ENCODE measurements at regions not wholly inside any gene's neighbourhood (a gene's known extent, or its start where the extent isn't known, plus 50 kb on each side); places are given as distances from the start of the nearest gene placed in this dataset.

DNA sequence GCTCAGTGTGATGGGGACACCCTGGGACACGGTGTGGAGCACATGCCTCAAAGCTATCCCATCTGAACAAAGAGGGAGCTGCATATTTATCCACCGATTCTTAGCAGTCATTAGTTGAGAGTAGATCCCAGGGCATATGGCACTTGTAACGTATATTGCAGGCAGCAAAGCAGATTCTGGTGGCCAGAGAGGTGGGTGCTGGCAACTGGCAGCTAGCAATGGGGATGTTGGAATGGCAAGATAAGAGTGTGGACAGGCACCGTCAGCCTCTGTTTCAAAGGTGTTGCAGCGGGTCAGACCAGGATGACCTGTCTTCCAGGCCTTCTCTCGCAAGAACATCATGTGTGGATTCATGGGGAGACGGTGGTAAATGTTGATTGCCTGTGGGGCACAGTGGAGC is 54.0 kb upstream of the ADRA1D start:
- no peak for DNase-seq (ENCODE audit: low read depth in 2 of 2)

GRCh38 chr20:4300921-4301320 is 51.8 kb upstream of the ADRA1D start:
- no peak for DNase-seq (ENCODE audit: low read depth in 2 of 2)

GRCh38 chr20:4300401-4300800 is 51.3 kb upstream of the ADRA1D start:
- no peak for DNase-seq (ENCODE audit: low read depth in 2 of 2)

DNA sequence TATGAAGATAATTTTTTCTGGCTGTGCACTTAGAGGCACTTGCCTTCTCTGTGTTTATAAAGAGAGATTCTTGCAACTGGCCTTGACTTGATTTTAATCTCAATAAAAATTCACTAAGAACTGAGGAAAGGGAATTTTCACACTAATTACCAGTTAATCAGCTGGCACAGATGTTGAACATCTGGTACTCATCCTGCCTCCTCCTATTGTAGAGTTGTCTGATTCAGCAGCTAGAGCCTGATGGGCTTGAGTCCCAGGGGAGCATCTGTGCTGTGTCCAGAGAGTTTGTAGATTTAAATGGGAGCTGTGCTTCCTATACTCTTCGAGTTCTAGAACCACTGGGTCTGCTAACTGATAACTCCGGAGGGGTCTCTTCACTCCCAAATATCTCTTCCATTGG is 50.7 kb upstream of the ADRA1D start:
- no peak for DNase-seq (ENCODE audit: low read depth in 2 of 2)

- no peak for DNase-seq (ENCODE audit: low read depth in 2 of 2)
Observed at GRCh38 chr20:4299216-4299615, 50.1 kb upstream of the ADRA1D start.
